ENCODE measurements at regions not wholly inside any gene's neighbourhood (a gene's known extent, or its start where the extent isn't known, plus 50 kb on each side); places are given as distances from the start of the nearest gene placed in this dataset.

- no peak overlapping the region for H3K4me3 ChIP-seq
- no peak overlapping the region for H3K27ac ChIP-seq
- TF ChIP-seq POLR2A (IDR thresholded peaks at IDR 0.05) = no peak
- no peak for TF ChIP-seq CTCF (IDR thresholded peaks at IDR 0.05)
- no peaks in the 10 kb centered on the region for H3K9me3 ChIP-seq
- H3K4me1 ChIP-seq = no peaks in the 10 kb centered on the region
- WGBS, 4 donors = 68 to 82% (median 72%) methylated on average over 6 of the region's 6 CpGs
- intact Hi-C loops (cut with DNase I) = no loop called here
- no peak for ATAC-seq
- no peaks in the 10 kb centered on the region for H3K27me3 ChIP-seq
- DNase-seq = no peak
- H3K36me3 ChIP-seq = no peaks in the 10 kb centered on the region
Measured at GRCh38 chr2:113831161-113831560, 58.7 kb upstream of the ACTR3 start.

GRCh38 chr2:113829761-113830160 is 60.1 kb upstream of the ACTR3 start:
- WGBS, 4 donors = 65 to 89% (median 78%) methylated on average over 5 of the region's 5 CpGs
- ATAC-seq (no peak), DNase-seq (no peak)
- Histone ChIP-seq H3K4me3 (no peak overlapping the region), H3K36me3 (no peaks in the 10 kb centered on the region), H3K4me1 (no peaks in the 10 kb centered on the region), H3K9me3 (no peaks in the 10 kb centered on the region), H3K27me3 (no peaks in the 10 kb centered on the region), H3K27ac (no peak overlapping the region)
- intact Hi-C loops (cut with DNase I) = no loop called here
- TF ChIP-seq POLR2A (IDR thresholded peaks at IDR 0.05) (no peak), CTCF (IDR thresholded peaks at IDR 0.05) (no peak)

GRCh38 chr2:113829270-113829669 is 60.6 kb upstream of the ACTR3 start:
- no peak for ATAC-seq
- no peak overlapping the region for H3K4me3 ChIP-seq
- 79 to 86% (median 85%) methylated on average over 2 of the region's 2 CpGs for WGBS, 4 donors
- no peaks in the 10 kb centered on the region for H3K9me3 ChIP-seq
- intact Hi-C loops (cut with DNase I) = no loop called here
- H3K36me3 ChIP-seq = no peaks in the 10 kb centered on the region
- DNase-seq = no peak
- TF ChIP-seq POLR2A (IDR thresholded peaks at IDR 0.05) (no peak), CTCF (IDR thresholded peaks at IDR 0.05) (no peak)
- no peaks in the 10 kb centered on the region for H3K27me3 ChIP-seq
- no peaks in the 10 kb centered on the region for H3K4me1 ChIP-seq
- H3K27ac ChIP-seq = no peak overlapping the region

GRCh38 chr2:113828049-113828742 is 61.7 kb upstream of the ACTR3 start:
- no peaks in the 10 kb centered on the region for H3K36me3 ChIP-seq
- TF ChIP-seq CTCF (IDR thresholded peaks at IDR 0.05) (no peak), POLR2A (IDR thresholded peaks at IDR 0.05) (no peak)
- no peak overlapping the region for H3K27ac ChIP-seq
- no peak overlapping the region for H3K4me3 ChIP-seq
- 94 to 98% (median 96%) methylated on average over 2 of the region's 2 CpGs for WGBS, 4 donors
- H3K27me3 ChIP-seq = no peaks in the 10 kb centered on the region
- intact Hi-C loops (cut with DNase I) = no loop called here
- H3K4me1 ChIP-seq = no peaks in the 10 kb centered on the region
- DNase-seq = no peak
- H3K9me3 ChIP-seq = no peaks in the 10 kb centered on the region
- ATAC-seq = no peak
